HG02870 (cell line): ENCODE measurements at regions not wholly inside any gene's neighbourhood (a gene's known extent, or its start where the extent isn't known, plus 50 kb on each side); places are given as distances from the start of the nearest gene placed in this dataset.

Source experiments
- ATAC-seq: cut with Tn5 transposase; IDR thresholded peaks from one replicate; pipeline ENCODE4 v1.9.1; 2021; ENCODE audit warnings: mild to moderate bottlenecking, moderate library complexity; ENCODE audit not compliant: unreplicated experiment

DNA sequence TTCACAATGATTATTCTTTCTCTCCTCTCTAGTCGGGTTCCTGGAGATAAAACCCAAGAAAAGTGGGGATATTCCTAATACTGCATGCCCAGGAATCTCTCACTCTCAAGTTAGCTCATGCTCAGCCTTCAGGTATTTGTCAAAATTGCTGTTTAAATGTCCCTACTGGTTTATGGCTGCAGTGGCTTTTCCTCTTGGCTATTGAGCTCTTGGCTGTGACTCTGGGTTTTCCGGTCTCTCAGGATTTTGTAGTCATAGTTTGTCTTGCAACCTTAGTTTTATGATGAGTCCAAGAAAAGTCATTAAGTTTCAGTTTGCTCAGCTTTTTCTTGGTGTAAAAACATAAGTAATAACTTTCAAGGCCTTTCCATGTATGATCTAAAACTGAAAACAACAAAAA is 820.7 kb upstream of the HS6ST1 start:
- no peak for ATAC-seq

DNA sequence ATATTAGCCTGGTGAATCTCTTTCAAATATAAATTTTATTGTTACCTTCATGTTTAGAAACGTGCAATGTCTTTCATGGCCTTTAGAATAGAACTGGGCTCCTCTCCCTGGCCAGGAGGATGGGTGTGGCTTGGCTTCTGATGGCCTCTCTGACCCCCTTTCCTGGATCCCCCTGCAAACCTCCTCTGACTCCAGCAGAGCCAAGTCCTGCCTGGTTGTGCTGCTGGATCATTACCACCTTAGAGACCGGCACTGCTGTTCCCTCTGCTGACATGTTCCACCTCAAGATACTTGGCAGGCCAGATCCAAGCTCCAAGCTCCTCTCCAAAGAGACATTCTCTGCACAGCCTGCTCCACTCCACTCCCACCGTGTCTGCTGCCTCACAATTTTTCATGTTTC is 823.8 kb upstream of the HS6ST1 start:
- ATAC-seq = no peak

DNA sequence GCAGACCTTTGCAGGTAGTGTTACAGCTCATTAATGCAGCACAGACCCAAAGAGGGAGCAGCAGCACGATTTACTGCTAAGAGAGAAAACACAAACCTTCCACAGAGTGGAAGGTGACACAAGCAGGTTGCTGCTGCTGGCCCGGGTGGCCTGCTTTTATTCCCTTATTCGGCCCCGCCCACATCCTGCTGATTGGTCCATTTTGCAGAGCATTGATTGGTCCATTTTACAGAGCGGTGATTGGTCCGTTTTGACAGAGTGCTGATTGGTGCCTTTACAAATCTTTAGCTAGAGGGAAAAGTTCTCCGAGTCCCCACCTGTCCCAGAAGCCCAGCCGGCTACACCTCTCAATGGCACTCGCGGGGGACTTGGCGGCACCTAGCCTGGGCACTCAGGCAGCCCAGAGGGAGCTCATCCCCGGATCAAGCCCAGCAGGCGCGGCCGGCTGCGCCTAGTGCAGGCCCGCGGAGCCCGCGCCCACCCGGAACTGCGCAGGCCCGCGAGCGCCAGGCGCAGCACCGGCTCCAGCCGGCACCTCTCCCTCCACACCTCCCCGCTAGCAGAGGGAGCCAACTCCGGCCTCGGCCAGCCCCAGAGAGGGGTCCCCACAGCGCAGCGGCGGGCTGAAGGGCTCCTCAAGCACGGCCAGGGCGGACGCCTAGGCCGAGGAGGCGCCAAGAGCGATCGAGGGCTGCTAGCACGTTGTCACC is 825.6 kb upstream of the HS6ST1 start:
- ATAC-seq = no peak

DNA sequence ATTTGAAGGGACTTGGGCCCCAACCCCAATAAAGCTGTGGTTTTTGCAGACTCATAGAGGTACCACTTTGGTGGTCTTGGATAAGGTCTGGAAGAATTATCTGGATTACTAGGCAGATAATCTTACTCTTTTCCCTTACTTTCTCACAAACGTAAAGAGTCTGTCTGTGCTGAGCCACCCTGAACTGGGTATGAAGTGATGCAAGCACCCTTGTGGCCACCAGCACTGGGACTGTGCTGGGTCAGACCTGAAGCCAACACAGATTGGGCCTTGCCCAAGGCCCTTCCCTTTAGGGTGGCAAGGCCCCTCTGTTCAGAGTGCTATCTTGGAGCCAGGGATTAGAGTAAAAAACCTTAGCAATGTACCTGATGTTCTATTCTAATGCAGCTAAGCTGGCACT is 827.0 kb upstream of the RAB6C start:
- ATAC-seq = no peak

DNA sequence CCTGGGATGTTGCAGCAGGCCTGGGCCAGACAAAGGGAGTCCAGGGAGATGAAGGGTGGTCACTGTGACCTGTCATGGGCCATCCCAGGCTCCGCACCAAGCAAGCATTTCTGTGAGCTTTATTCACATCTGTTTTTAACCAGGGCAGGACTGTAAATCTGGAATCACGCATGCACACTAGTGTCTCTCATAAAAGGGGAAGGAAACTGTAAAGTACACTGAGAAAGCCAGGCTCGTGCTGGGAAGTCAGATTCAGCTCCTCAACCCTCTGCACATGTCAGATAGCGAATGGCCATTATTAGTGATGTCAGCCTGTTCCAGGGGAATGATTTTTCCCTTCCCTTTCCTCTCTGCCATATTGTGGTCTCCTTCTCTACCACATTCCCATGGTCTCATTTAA is 818.6 kb upstream of the RAB6C start:
- no peak for ATAC-seq

DNA sequence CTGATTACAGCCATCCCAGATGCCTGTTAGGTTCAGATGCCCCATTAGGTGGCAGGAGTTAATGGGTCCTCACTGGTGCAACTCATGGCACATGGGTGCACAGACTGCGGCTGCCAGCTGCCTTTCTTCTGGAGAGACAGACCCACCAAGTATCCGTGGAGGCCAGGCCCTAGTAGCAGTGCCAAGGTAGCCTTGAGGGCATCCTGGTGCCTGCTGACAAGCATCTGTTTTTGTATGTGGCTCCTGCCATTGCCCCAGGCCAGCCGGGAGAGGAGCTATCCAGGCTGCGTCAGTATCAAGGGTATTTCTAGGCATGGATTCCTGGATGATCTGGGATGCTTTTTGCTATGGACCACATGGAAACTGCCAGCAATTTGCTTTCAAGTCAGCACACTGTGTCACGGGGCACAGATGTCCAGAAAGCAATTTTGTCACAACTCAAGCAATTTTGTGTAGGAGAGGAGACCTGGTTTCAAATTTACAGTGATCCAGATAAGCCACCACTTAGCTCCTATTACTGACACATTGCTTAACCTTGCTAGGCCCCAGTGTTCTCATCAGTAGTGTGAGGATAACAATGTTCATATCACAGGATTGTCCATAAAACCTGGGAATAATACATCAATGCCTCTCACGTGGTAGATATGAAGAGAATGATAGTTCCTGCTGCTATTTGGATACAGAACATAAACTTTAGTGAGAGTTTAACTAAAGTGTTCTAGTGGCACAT is 815.1 kb upstream of the RAB6C start:
- ATAC-seq = no peak

DNA sequence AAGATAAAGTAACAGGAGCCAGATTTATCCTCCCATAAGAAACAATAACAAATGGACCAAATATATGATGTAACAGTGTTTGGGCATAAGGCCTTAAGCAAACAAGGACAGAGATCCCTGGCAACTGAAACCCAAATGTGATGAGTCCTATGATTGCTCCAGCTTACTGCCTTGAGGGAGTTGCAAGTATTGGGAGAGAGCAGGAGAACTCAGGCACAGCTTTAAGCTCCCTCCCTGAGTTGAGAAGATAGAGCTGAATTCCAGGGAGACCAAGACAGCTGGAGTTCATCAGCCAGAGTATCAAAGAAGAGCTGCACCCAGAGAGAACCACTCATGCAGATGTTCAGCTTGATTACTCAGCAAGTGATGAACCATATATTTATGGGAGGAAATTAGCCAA is 814.5 kb upstream of the RAB6C start:
- no peak for ATAC-seq

DNA sequence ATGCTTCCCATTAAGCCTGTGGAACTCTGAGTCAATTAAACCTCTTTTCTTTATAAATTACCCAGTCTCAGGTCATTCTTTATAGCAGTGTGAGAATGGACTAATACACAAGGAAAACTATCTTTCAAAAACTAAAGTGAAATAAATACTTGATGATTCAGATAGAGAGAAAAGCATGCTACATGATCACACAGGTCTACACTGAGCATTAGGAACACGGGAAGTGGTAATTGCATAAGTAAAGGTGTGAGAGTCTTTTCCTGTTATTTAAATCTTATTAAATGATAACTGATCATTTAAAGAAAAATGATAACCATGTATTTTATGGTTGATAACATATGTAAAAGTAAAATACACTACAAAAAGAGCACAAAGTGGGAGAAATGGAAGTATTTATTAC is 812.0 kb upstream of the RAB6C start:
- no peak for ATAC-seq

DNA sequence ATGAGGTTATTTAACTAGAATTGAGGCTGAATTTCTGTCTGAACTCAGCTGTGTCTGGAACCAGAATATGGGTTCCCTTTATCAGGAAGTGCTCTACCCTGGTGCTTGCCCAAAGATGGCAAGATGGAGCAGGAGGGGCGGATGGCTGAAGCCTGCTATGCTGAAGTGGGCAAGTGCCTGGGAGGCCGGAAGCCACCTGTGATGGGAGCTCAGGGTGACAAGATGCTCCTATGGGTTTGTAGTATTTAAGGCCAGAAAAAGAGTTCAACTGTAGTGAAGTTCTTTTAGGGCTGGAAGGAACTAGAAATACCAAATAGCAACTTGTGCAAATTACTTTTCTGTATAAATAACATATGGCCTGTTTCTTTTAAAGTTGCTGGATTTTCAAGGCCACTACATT is 808.9 kb upstream of the RAB6C start:
- no peak for ATAC-seq

DNA sequence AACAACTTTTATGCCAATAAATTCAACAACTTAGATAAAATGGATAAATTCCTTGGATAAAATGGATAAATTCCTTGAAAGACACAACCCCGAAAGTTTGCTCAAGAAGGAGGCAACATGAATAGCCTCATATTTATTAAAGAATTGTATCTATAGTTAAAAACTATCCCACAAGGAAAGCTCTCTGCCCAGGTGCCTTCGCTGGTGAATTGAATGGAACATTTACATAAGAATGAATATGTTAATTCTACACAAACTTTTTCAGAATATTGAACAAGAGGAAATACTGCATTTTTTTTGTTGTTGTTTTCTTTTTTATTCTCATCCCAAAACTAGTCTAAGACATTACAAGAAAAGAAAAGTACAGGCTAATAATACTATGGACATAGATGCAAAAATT is 805.3 kb upstream of the RAB6C start:
- ATAC-seq = no peak

DNA sequence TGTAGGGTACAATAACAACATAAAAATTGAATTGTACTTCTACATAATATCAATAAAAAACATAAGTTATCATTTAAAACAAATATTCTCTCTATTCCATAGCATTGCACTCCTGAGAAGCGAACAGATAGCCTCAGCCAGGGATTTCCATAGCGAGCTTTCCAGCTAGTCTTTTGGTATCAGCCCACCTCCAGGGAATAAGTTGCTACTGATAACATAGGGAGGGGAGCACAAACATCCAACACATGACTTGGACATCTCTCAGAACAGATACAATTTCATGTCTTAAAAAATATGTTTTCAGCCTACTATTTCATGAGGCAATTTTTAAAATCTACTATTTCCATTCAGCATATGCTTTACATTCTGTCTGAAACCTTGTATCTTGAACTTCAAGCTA is 804.4 kb upstream of the RAB6C start:
- no peak for ATAC-seq

DNA sequence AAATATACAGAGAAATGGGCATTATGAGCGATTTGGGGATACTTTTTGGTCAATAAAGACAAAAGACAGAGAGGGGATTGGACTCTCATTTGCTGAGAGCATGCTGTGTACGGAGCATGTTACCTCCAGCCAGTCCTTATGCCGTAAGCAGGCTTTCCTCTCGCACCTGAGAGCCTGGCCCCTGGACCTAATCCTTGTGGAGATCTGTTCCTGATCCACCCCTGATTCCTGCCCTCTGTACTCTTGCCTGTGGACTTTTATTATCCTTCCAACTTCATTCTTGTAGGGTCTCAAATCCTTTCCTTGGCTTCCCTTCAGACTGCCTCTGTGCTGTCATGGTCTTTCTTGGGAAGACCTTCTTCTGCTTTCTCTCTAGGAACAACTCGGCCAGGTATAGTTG is 803.1 kb upstream of the RAB6C start:
- ATAC-seq = no peak

DNA sequence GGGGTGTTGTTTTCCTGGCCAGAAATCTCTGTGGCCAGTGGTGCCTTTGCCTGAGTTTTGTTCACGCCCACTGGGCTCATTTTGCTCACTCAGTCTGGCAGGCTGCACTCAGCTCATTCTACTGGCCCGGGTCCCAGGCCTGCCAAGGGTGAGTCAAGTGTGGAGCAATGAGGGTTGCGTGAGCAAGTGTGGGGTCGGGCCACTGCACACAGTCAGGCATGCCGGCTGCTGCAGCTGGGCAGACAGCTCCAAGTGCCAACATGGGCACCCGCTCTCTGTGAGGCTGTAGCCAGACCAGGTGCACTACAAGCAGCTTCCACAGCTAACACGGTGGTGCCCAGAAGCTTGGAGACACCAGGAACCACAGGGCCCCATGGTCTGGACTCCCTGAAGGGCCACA is 801.1 kb upstream of the RAB6C start:
- no peak for ATAC-seq

DNA sequence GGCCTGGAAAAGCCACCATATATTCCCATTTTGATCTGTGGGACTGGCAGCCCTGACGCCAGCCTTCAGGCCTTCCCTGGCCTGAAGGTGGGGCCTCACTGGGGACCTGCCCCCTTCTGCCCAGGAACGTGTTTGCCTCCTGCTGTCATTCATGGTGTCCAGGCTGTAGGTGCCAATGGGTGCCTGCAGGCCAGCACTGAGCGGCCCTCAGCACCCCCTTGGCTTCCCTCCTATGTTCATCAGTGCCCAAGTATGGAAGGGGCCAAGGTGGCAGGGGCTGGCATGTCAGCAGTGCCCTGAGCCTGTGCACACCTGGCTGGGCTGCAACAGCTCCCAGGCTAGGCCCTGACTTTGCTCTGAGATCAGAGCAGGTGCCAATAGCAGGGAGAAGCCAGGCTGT is 800.3 kb upstream of the RAB6C start:
- no peak for ATAC-seq

DNA sequence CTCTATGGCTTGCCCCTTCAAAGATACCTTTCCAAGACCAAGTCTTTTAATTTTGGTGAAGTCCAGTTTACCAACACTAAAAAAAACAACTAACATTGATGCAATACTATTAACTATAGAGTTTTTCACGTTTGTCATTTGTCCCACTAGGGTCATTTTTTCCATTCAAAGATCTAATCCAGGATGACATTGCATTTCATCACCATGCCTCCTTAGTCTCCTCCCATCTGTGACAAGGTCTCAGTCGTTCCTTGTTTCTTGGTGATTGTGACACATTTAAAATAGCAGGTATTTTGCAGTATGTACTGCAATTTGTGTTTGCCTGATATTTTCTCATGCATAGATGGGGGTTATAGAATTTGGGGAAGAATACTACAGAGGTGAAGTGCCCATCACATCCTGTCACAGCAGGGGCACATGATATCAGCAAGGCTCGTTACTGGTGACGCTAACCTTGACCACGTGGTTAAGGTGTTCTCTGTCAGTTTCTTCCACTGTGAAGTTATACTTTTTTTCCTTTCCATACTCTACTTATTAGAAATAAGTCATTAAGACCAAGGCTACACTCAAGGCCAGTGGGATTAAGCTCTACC is 799.2 kb upstream of the RAB6C start:
- no peak for ATAC-seq

DNA sequence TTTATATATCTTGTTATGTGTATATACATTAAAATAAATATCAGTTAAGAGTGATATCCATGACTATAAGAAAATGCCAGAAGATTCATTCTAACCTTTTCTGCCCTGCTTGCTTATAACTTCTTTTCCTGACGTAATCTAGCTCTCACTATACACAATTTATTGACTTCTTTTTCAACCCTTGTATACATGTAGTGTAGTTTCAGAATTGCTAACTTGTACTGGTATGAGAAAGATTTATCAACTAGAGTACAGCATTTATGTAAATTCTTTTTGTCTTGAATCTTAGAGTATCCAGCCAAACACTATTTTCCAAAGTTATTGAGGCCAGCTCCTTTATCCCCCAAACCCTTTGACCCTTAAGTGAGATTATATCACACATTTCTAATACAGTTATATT is 798.0 kb upstream of the RAB6C start:
- no peak for ATAC-seq

DNA sequence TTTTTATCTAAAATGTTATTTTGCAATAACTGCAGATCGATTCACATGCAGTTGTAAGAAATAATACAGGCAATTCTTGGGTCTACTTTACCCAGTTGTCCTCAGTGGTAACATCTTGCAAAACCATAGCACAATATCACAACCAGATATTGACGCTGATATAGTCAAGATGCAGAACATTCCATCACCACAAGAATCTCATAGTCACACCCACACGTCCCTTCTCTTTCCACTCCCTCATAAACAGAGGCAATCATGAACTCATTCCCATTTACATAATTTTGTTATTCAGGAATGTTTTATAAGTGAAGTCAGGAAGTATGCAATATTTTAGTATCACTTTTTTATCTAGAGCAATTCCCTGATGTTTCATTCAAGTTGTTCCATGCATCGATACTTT is 797.5 kb upstream of the RAB6C start:
- no peak for ATAC-seq

DNA sequence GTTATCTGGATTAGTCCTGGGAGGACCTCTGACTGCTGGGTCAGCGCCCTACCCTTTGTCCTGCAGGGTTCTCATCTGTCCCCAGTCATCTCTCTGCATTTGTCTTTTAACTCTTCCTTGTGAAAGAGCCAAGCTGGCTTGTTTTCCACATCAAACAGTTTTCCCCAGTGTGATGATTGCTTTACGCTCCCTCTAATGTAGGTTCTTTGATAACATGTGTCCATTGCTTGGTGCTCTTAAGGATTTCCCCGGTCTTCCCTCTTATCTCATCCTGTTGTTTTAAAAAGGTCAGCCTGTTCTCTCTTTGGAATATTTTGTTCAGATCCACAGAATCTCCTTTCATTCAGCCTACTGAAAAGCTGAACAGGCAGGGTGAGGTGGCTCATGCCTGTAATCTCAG is 792.1 kb upstream of the RAB6C start:
- ATAC-seq = no peak

DNA sequence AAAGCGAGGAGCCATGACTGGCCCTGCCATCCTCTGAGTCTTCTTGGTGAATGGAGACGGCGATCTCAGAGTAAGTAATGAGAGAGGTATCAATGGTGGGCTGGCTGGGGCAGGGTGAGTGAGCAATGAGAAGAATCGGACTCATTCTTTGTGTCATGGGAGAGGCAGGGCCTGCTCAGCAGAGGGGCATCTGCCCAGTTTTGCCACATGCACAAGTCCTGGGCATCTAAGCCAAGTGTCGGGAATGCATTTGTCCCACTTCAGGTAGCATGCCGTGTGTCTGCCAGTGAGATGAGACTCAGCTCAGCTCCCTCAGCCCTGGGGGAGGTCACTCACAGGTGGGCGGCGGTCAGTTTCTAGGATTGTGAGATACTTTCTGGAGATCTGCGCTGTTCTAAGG is 791.0 kb upstream of the RAB6C start:
- no peak for ATAC-seq

DNA sequence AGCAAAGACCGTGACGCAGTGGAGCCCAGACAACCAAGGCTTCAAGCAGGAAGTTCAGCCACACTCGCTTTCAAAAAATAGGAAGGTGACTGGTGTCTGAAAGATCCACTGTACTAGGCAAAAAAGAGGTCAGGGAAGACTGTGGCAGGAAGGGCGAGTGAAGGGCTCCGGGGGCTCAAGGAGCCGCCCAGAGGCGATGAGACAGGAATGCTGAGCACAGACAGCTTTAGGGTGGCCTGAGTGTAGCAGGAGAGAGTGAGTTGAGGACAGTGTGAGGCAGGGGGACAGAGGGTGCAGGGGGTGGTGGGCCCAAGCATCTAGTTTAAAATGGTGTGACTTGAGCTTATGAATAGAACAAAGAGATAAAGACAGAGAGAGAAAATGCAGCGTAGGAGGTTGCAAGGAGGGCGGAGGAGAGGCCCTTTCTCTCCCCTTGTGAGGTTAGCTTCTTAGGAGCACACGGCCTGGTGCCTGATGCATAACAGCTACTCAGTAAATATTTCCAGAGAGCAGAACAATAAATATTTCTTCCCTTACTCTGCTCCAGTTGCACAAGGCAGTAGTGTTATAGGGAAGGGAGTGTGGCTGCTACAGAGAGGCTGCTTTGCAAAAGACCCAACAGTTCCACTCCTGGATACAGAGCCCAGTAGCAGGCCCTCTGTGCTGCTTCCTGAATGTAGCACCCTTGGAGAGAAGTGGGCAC is 789.7 kb upstream of the RAB6C start:
- ATAC-seq = no peak

DNA sequence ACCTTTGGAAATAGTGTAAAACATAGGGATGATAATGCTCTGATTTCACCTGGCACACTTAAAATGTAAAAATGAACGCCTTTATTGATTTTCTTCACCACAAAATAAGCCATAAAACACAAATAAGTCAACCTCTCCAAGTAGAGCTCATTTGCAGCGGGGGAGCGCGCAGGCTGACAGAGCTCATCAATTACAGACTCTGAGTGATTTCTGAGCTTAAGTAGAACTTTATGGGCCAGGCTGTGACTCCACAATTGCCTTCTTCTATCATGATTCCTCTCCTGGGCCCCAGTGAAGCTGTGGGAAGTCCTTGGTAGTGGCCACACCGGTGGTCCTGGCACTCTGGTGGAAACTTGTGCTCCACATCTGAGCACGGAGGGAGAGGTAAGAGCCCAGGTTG is 789.0 kb upstream of the RAB6C start:
- no peak for ATAC-seq

DNA sequence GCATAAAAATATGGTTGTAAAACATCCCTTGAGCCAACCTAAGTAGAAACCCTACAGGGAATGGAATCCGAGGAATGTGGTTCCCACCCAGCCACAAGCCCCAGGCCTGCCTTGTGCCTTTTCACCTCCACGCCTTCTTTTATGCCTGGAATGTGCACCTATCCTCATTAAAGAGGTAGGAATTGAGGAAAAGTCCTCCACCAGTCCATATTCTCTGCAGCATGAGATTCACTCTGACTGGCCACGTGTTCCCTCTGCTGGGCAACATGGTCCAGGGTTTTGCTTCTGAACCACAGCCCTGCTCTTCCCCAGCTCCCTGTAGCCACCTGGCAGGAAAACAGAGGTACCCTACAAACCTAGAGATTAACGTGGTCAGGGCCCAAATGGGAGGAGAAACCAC is 787.9 kb upstream of the RAB6C start:
- ATAC-seq = no peak
